ENCODE measurements at regions not wholly inside any gene's neighbourhood (a gene's known extent, or its start where the extent isn't known, plus 50 kb on each side); places are given as distances from the start of the nearest gene placed in this dataset.
"Not testable (repeated sequence)": the region's sequence is repeated elsewhere in the genome, so short reads cannot be mapped to it uniquely, and the experiment has no call there.

- H3K36me3 ChIP-seq (ENCODE audit: insufficient read depth, low read length, poor library complexity, severe bottlenecking); H3K27ac ChIP-seq (ENCODE audit: low read depth, low read length, poor library complexity, severe bottlenecking); DNase-seq (ENCODE audit: low spot score); POLR2A ChIA-PET (ENCODE audit: low non-redundant PET); H3K27me3 ChIP-seq (replicated peaks; ENCODE audit: insufficient read depth, low read depth, low read length, poor library complexity); CTCF ChIA-PET; H3K4me1 ChIP-seq (ENCODE audit: insufficient read depth, low read length, poor library complexity, severe bottlenecking); BruUV-seq (replicated peaks); H3K4me3 ChIP-seq (ENCODE audit: low read depth, low read length, poor library complexity, severe bottlenecking); intact Hi-C loops (cut with micrococcal nuclease; ENCODE audit: unreplicated experiment); H3K9me3 ChIP-seq (ENCODE audit: low read depth, low read length, poor library complexity, severe bottlenecking): not testable (repeated sequence)
Measured at GRCh38 chr9:62905722-62906121, 1715.9 kb downstream of the SPATA31A7 start.

- H3K9me3 ChIP-seq (ENCODE audit: low read depth, low read length, poor library complexity, severe bottlenecking); intact Hi-C loops (cut with micrococcal nuclease; ENCODE audit: unreplicated experiment); H3K4me1 ChIP-seq (ENCODE audit: insufficient read depth, low read length, poor library complexity, severe bottlenecking); CTCF ChIA-PET; DNase-seq (ENCODE audit: low spot score); H3K4me3 ChIP-seq (ENCODE audit: low read depth, low read length, poor library complexity, severe bottlenecking); H3K27ac ChIP-seq (ENCODE audit: low read depth, low read length, poor library complexity, severe bottlenecking); BruUV-seq (replicated peaks); H3K36me3 ChIP-seq (ENCODE audit: insufficient read depth, low read length, poor library complexity, severe bottlenecking); POLR2A ChIA-PET (ENCODE audit: low non-redundant PET); H3K27me3 ChIP-seq (replicated peaks; ENCODE audit: insufficient read depth, low read depth, low read length, poor library complexity): not testable (repeated sequence)
Measured at GRCh38 chr9:62907866-62908265, 1718.0 kb downstream of the SPATA31A7 start.

- H3K27me3 ChIP-seq (replicated peaks; ENCODE audit: insufficient read depth, low read depth, low read length, poor library complexity); POLR2A ChIA-PET (ENCODE audit: low non-redundant PET); H3K9me3 ChIP-seq (ENCODE audit: low read depth, low read length, poor library complexity, severe bottlenecking); H3K4me1 ChIP-seq (ENCODE audit: insufficient read depth, low read length, poor library complexity, severe bottlenecking); DNase-seq (ENCODE audit: low spot score); BruUV-seq (replicated peaks); CTCF ChIA-PET; H3K27ac ChIP-seq (ENCODE audit: low read depth, low read length, poor library complexity, severe bottlenecking); H3K4me3 ChIP-seq (ENCODE audit: low read depth, low read length, poor library complexity, severe bottlenecking); H3K36me3 ChIP-seq (ENCODE audit: insufficient read depth, low read length, poor library complexity, severe bottlenecking); intact Hi-C loops (cut with micrococcal nuclease; ENCODE audit: unreplicated experiment): not testable (repeated sequence)
Measured at GRCh38 chr9:62908271-62908670, 1718.4 kb downstream of the SPATA31A7 start.

- H3K4me1 ChIP-seq (ENCODE audit: insufficient read depth, low read length, poor library complexity, severe bottlenecking); H3K27me3 ChIP-seq (replicated peaks; ENCODE audit: insufficient read depth, low read depth, low read length, poor library complexity); DNase-seq (ENCODE audit: low spot score); POLR2A ChIA-PET (ENCODE audit: low non-redundant PET); H3K36me3 ChIP-seq (ENCODE audit: insufficient read depth, low read length, poor library complexity, severe bottlenecking); CTCF ChIA-PET; H3K4me3 ChIP-seq (ENCODE audit: low read depth, low read length, poor library complexity, severe bottlenecking); intact Hi-C loops (cut with micrococcal nuclease; ENCODE audit: unreplicated experiment); H3K9me3 ChIP-seq (ENCODE audit: low read depth, low read length, poor library complexity, severe bottlenecking); H3K27ac ChIP-seq (ENCODE audit: low read depth, low read length, poor library complexity, severe bottlenecking); BruUV-seq (replicated peaks): not testable (repeated sequence)
Measured at GRCh38 chr9:62909447-62909846, 1719.6 kb downstream of the SPATA31A7 start.

- H3K27me3 ChIP-seq (replicated peaks; ENCODE audit: insufficient read depth, low read depth, low read length, poor library complexity); H3K4me3 ChIP-seq (ENCODE audit: low read depth, low read length, poor library complexity, severe bottlenecking); CTCF ChIA-PET; H3K27ac ChIP-seq (ENCODE audit: low read depth, low read length, poor library complexity, severe bottlenecking); H3K4me1 ChIP-seq (ENCODE audit: insufficient read depth, low read length, poor library complexity, severe bottlenecking); BruUV-seq (replicated peaks); H3K9me3 ChIP-seq (ENCODE audit: low read depth, low read length, poor library complexity, severe bottlenecking); POLR2A ChIA-PET (ENCODE audit: low non-redundant PET); intact Hi-C loops (cut with micrococcal nuclease; ENCODE audit: unreplicated experiment); DNase-seq (ENCODE audit: low spot score); H3K36me3 ChIP-seq (ENCODE audit: insufficient read depth, low read length, poor library complexity, severe bottlenecking): not testable (repeated sequence)
Measured at GRCh38 chr9:62912278-62912677, 1722.4 kb downstream of the SPATA31A7 start.

GRCh38 chr9:62915168-62915567 lies 1725.3 kb downstream of the SPATA31A7 start:
- H3K9me3 ChIP-seq (ENCODE audit: low read depth, low read length, poor library complexity, severe bottlenecking); H3K36me3 ChIP-seq (ENCODE audit: insufficient read depth, low read length, poor library complexity, severe bottlenecking); POLR2A ChIA-PET (ENCODE audit: low non-redundant PET); H3K4me3 ChIP-seq (ENCODE audit: low read depth, low read length, poor library complexity, severe bottlenecking); H3K27me3 ChIP-seq (replicated peaks; ENCODE audit: insufficient read depth, low read depth, low read length, poor library complexity); BruUV-seq (replicated peaks); H3K4me1 ChIP-seq (ENCODE audit: insufficient read depth, low read length, poor library complexity, severe bottlenecking); CTCF ChIA-PET; H3K27ac ChIP-seq (ENCODE audit: low read depth, low read length, poor library complexity, severe bottlenecking); DNase-seq (ENCODE audit: low spot score); intact Hi-C loops (cut with micrococcal nuclease; ENCODE audit: unreplicated experiment): not testable (repeated sequence)

- H3K9me3 ChIP-seq (ENCODE audit: low read depth, low read length, poor library complexity, severe bottlenecking); H3K27me3 ChIP-seq (replicated peaks; ENCODE audit: insufficient read depth, low read depth, low read length, poor library complexity); BruUV-seq (replicated peaks); H3K4me1 ChIP-seq (ENCODE audit: insufficient read depth, low read length, poor library complexity, severe bottlenecking); POLR2A ChIA-PET (ENCODE audit: low non-redundant PET); H3K4me3 ChIP-seq (ENCODE audit: low read depth, low read length, poor library complexity, severe bottlenecking); CTCF ChIA-PET; H3K27ac ChIP-seq (ENCODE audit: low read depth, low read length, poor library complexity, severe bottlenecking); DNase-seq (ENCODE audit: low spot score); H3K36me3 ChIP-seq (ENCODE audit: insufficient read depth, low read length, poor library complexity, severe bottlenecking); intact Hi-C loops (cut with micrococcal nuclease; ENCODE audit: unreplicated experiment): not testable (repeated sequence)
Measured at GRCh38 chr9:62915661-62916060, 1725.8 kb downstream of the SPATA31A7 start.

GRCh38 chr9:62918648-62919385 lies 1729.0 kb downstream of the SPATA31A7 start:
- H3K36me3 ChIP-seq (ENCODE audit: insufficient read depth, low read length, poor library complexity, severe bottlenecking); H3K27me3 ChIP-seq (replicated peaks; ENCODE audit: insufficient read depth, low read depth, low read length, poor library complexity); DNase-seq (ENCODE audit: low spot score); H3K4me3 ChIP-seq (ENCODE audit: low read depth, low read length, poor library complexity, severe bottlenecking); H3K27ac ChIP-seq (ENCODE audit: low read depth, low read length, poor library complexity, severe bottlenecking); H3K4me1 ChIP-seq (ENCODE audit: insufficient read depth, low read length, poor library complexity, severe bottlenecking); POLR2A ChIA-PET (ENCODE audit: low non-redundant PET); CTCF ChIA-PET; H3K9me3 ChIP-seq (ENCODE audit: low read depth, low read length, poor library complexity, severe bottlenecking); intact Hi-C loops (cut with micrococcal nuclease; ENCODE audit: unreplicated experiment); BruUV-seq (replicated peaks): not testable (repeated sequence)

Data from A673 (cell line).